HEK293T (cell line): ENCODE measurements at regions not wholly inside any gene's neighbourhood (a gene's known extent, or its start where the extent isn't known, plus 50 kb on each side); places are given as distances from the start of the nearest gene placed in this dataset.

ENCODE experiments used
- ARNT ChIP-seq: fragments of 450-650 bp; IDR thresholded peaks from 2 replicates; pipeline ENCODE4 v1.6.1; 2017; ENCODE audit warnings: mild to moderate bottlenecking
- ELF4 ChIP-seq: fragments of 450-650 bp; IDR thresholded peaks from 2 replicates; pipeline ENCODE4 v1.6.1; 2017; ENCODE audit warnings: antibody characterized with exemption
- FOXM1 ChIP-seq: fragments of 450-650 bp; IDR thresholded peaks from 2 replicates; pipeline ENCODE4 v1.6.1; 2017; ENCODE audit warnings: mild to moderate bottlenecking, borderline replicate concordance
- LEF1 ChIP-seq: fragments of 450-650 bp; IDR thresholded peaks from 2 replicates; pipeline ENCODE4 v1.6.1; 2017; ENCODE audit warnings: mild to moderate bottlenecking, borderline replicate concordance
- SP1 ChIP-seq: fragments of 450-650 bp; IDR thresholded peaks from 2 replicates; pipeline ENCODE4 v1.6.1; 2017

- TF ChIP-seq LEF1 (no peak), FOXM1 (no peak), ELF4 (no peak), ARNT (no peak), SP1 (no peak)
Measured at GRCh38 chr17:77877646-77878355, 80.7 kb upstream of the TNRC6C start.
